Bronchial epithelial cell (primary cell): ENCODE measurements at regions not wholly inside any gene's neighbourhood (a gene's known extent, or its start where the extent isn't known, plus 50 kb on each side); places are given as distances from the start of the nearest gene placed in this dataset.
A peak's percentile ranks its signal among the peaks of the same experiment; 100 is the strongest.

Source experiments
- DNase-seq: peaks from one replicate; pipeline ENCODE4 v3.0.0-alpha.2; 2010; ENCODE audit warnings: low read depth
- FAIRE-seq: peaks from 2 replicates; lab custom pipeline; 2011; peaks lifted over from hg19 to GRCh38; lab: Jason Lieb, UNC
- H3K27me3 ChIP-seq: 2 replicates; pipeline ENCODE4 v1.5.1; 2011; ENCODE audit warnings: low read length; ENCODE audit not compliant: control insufficient read depth, insufficient read depth
- H3K36me3 ChIP-seq: 2 replicates; pipeline ENCODE4 v1.5.1; 2011; ENCODE audit warnings: low read length; ENCODE audit not compliant: control insufficient read depth, insufficient read depth
- H3K4me3 ChIP-seq: 2 replicates; pipeline ENCODE4 v1.5.1; 2011; ENCODE audit warnings: mild to moderate bottlenecking, low read depth, low read length, control low read depth
- TF ChIP-seq, protein P1 (sequence below): IDR thresholded peaks from 2 replicates; pipeline ENCODE4 v1.5.1; 2011; ENCODE audit warnings: mild to moderate bottlenecking, moderate library complexity, low read length, control low read depth, inconsistent platforms; ENCODE audit not compliant: insufficient read depth, severe bottlenecking

DNA sequence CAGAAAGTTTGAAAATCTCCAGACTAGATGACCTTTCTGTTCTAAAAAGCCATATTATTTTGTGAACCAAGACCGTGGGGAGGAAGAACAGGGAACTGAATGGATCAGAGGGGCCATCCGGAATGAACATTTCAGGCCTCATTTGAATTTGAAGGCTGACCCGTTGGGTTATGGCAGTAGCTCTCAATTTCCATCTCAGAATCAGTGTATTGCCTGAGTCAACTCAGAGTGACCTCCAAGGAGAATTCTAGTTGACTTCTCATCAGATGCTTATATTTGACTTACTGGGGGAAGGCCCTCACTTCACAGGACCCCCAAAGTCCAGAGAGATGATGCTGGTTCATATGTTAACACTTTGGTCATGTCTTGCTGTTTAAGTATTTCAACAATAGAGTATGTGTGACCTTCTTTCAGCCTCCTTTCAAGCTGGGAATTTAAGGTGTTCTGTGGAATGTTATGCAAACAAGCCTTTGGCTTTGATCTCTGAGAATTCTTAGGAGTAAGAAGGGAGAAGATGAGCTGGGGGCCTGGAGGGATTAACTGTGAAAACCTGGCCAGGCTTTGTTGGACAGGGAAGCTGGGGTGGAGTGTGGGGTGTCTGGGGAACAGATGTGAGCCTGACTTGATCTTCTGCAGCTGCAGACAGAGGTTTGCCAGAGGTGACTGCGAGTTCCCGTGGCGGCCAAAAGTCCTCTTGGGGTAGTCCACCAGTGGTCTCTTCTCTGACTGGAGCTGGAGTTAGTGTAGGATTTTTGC lies 111.2 kb upstream of the RGMA start:
- Histone ChIP-seq H3K27me3 (no peaks in the 10 kb centered on the region), H3K4me3 (no peak overlapping the region), H3K36me3 (no peaks in the 10 kb centered on the region)
- FAIRE-seq, result no peak
- no peak for DNase-seq
- TF ChIP-seq, protein P1, sequence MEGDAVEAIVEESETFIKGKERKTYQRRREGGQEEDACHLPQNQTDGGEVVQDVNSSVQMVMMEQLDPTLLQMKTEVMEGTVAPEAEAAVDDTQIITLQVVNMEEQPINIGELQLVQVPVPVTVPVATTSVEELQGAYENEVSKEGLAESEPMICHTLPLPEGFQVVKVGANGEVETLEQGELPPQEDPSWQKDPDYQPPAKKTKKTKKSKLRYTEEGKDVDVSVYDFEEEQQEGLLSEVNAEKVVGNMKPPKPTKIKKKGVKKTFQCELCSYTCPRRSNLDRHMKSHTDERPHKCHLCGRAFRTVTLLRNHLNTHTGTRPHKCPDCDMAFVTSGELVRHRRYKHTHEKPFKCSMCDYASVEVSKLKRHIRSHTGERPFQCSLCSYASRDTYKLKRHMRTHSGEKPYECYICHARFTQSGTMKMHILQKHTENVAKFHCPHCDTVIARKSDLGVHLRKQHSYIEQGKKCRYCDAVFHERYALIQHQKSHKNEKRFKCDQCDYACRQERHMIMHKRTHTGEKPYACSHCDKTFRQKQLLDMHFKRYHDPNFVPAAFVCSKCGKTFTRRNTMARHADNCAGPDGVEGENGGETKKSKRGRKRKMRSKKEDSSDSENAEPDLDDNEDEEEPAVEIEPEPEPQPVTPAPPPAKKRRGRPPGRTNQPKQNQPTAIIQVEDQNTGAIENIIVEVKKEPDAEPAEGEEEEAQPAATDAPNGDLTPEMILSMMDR, result no peak

DNA sequence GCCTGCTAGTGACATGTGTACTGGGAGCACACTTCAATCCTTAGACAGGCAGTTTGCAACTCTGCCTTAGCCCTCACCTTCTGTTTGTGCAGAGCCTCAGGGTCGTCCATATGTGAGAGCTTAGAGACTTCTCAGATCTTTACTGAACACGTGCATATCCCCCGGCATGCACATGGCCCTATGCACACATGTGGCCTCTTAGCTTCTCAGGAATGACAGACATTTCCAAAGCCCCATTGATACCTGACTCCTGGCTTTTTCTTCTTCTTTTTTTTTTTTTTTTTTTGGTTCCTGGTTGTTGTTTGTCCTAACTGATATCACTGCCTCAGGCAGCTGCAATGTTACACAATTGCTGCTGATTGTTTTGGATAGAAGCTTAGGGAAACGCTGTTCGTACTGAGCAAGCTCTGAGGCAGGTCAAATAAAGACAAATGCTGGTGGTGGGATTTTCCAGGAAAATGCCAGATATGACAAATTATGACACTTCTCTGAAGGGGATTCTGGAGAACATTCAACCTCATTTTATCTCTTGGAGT lies 107.2 kb upstream of the RGMA start:
- H3K27me3 ChIP-seq, result no peaks in the 10 kb centered on the region
- FAIRE-seq (no peak), DNase-seq (peak; percentile 24)
- H3K36me3 ChIP-seq, result no peaks in the 10 kb centered on the region
- H3K4me3 ChIP-seq, result no peak overlapping the region
- TF ChIP-seq, protein P1, result no peak

DNA sequence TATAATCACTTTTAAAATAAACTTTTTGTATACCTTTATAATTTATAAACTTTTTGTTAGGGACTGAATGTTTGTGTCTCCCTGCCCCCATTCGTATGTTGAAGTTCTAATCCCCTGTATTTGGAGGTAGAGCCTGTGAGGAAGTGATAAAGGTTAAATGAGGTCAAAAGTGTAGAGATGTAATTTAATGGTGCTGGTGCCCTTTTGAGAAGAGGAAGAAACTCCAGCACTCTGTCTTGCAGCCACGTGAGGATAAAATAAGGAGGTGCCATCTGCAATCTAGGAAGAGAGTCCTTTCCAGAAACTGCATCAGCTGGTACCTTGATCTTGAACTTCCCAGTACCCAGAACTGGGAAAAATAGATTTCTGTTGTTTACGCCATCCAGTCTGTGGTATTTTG lies 106.1 kb upstream of the RGMA start:
- TF ChIP-seq, protein P1, result no peak
- DNase-seq (no peak), FAIRE-seq (no peak)
- Histone ChIP-seq H3K36me3 (no peaks in the 10 kb centered on the region), H3K27me3 (no peaks in the 10 kb centered on the region), H3K4me3 (no peak overlapping the region)

DNA sequence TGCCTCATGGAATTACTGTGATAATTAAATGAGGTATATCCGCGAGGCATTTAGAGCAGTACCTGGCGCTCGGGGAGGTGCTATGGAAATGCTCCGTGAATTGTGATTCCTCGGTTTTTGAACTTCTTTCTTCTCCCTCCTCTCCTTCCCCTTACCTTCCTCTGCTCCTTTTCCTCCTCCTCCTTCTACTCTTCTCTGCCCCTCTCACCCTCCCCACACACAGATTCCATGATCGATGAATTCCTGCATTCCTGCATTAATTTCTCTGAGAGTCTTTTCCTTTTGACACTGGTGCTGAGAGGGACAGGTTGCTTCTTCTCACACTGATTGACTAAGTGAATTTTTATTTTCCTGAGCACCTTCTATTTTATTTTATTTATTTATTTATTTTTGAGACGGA lies 101.2 kb upstream of the RGMA start:
- Histone ChIP-seq H3K36me3 (no peaks in the 10 kb centered on the region), H3K4me3 (no peak overlapping the region), H3K27me3 (no peaks in the 10 kb centered on the region)
- FAIRE-seq (no peak), DNase-seq (no peak)
- TF ChIP-seq, protein P1, result no peak

DNA sequence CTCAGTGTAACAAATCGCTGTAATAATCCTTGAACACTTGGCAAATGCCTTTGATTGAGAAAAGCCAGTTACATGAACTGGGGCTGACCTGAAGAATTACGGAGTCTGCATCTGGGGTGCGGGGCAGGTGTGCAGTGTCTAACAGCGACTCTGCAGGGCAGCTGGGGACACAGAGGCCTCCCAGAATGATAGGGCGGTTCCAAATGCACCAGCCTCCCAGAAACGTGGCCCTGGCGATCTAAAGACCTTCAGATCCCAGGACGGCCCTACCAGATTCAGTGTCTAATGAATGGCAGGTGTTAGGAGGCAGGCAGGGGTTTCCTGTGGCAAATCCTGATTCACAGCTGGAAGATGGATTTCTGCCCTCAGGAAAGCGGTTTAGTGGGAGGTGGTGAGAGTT lies 100.5 kb upstream of the RGMA start:
- TF ChIP-seq, protein P1, result no peak
- H3K27me3 ChIP-seq, result no peaks in the 10 kb centered on the region
- H3K36me3 ChIP-seq, result no peaks in the 10 kb centered on the region
- DNase-seq (no peak), FAIRE-seq (no peak)
- no peak overlapping the region for H3K4me3 ChIP-seq
